ENCODE measurements at regions not wholly inside any gene's neighbourhood (a gene's known extent, or its start where the extent isn't known, plus 50 kb on each side); places are given as distances from the start of the nearest gene placed in this dataset.

- TF ChIP-seq, protein P1, sequence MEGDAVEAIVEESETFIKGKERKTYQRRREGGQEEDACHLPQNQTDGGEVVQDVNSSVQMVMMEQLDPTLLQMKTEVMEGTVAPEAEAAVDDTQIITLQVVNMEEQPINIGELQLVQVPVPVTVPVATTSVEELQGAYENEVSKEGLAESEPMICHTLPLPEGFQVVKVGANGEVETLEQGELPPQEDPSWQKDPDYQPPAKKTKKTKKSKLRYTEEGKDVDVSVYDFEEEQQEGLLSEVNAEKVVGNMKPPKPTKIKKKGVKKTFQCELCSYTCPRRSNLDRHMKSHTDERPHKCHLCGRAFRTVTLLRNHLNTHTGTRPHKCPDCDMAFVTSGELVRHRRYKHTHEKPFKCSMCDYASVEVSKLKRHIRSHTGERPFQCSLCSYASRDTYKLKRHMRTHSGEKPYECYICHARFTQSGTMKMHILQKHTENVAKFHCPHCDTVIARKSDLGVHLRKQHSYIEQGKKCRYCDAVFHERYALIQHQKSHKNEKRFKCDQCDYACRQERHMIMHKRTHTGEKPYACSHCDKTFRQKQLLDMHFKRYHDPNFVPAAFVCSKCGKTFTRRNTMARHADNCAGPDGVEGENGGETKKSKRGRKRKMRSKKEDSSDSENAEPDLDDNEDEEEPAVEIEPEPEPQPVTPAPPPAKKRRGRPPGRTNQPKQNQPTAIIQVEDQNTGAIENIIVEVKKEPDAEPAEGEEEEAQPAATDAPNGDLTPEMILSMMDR (conservative IDR thresholded peaks at IDR 0.05): no peak
- H3K4me3 ChIP-seq (ENCODE audit: low read length): no peak overlapping the region
- WGBS, 2 experiments (ENCODE audit: insufficient coverage in 1 of 2, insufficient read length in 1 of 2): 92 to 100% methylated on average over 7 to 8 of the region's 8 CpGs
- no peak overlapping the region for H3K4me3 Mint-ChIP-seq
- no peak overlapping the region for H3K27ac ChIP-seq (ENCODE audit: low read depth, low read length)
- H3K4me1 Mint-ChIP-seq: no peaks in the 10 kb centered on the region
- H3K27ac Mint-ChIP-seq: no peak overlapping the region
- peaks cover 5% of the 10 kb centered on the region for H3K9me3 ChIP-seq (ENCODE audit: control insufficient read depth, low read length)
- no peaks in the 10 kb centered on the region for H3K36me3 Mint-ChIP-seq (ENCODE audit: low read depth)
- peaks cover 2% of the 10 kb centered on the region for H3K9me3 Mint-ChIP-seq
- no peaks in the 10 kb centered on the region for H3K4me1 ChIP-seq (ENCODE audit: control insufficient read depth, insufficient read depth, low read length)
- no peaks in the 10 kb centered on the region for H3K36me3 ChIP-seq (ENCODE audit: control insufficient read depth, insufficient read depth, low read length)
- no peak for DNase-seq
- H3K27me3 ChIP-seq (ENCODE audit: control insufficient read depth, insufficient read depth, low read length, poor library complexity, severe bottlenecking): no peaks in the 10 kb centered on the region
- H3K27me3 Mint-ChIP-seq (ENCODE audit: insufficient read depth): no peaks in the 10 kb centered on the region
- no peak overlapping the region for H3K9ac ChIP-seq (ENCODE audit: extremely low read depth, low read length, poor library complexity, severe bottlenecking)
These were observed 198.1 kb downstream of the MMUT start for GRCh38 chr6:49264909-49265308.

DNA sequence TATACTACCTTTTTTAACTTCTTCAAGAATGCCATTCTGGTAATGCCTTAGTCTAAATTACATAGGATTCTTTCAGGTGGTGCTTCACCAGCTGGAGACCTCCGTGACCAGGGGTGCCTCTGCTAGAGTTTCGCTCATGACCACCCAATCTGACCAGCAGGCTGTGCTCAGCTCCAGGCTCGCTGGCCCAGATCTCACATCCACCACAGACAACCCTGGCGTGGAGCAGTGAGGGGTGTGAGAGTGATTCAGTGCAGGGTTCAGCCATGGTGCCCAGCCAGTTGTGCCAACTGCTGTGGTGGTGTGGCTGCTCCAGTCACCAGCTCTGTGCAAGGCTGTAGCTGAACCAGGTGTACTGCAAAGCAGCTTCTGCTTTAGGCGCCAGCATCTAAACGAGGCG lies 198.6 kb downstream of the MMUT start:
- Mint-ChIP-seq H3K27ac (no peak overlapping the region), H3K4me1 (no peaks in the 10 kb centered on the region), H3K9me3 (peaks cover 2% of the 10 kb centered on the region), H3K27me3 (ENCODE audit: insufficient read depth) (no peaks in the 10 kb centered on the region), H3K4me3 (no peak overlapping the region), H3K36me3 (ENCODE audit: low read depth) (no peaks in the 10 kb centered on the region)
- no peak overlapping the region for H3K4me3 ChIP-seq (ENCODE audit: low read length)
- 80 to 100% methylated on average over 1 to 7 of the region's 7 CpGs for WGBS, 2 experiments (ENCODE audit: insufficient coverage in 1 of 2, insufficient read length in 1 of 2)
- no peaks in the 10 kb centered on the region for H3K36me3 ChIP-seq (ENCODE audit: control insufficient read depth, insufficient read depth, low read length)
- H3K4me1 ChIP-seq (ENCODE audit: control insufficient read depth, insufficient read depth, low read length): no peaks in the 10 kb centered on the region
- DNase-seq: no peak
- no peak overlapping the region for H3K27ac ChIP-seq (ENCODE audit: low read depth, low read length)
- no peak overlapping the region for H3K9ac ChIP-seq (ENCODE audit: extremely low read depth, low read length, poor library complexity, severe bottlenecking)
- H3K9me3 ChIP-seq (ENCODE audit: control insufficient read depth, low read length): peaks cover 5% of the 10 kb centered on the region
- TF ChIP-seq, protein P1 (conservative IDR thresholded peaks at IDR 0.05): no peak
- H3K27me3 ChIP-seq (ENCODE audit: control insufficient read depth, insufficient read depth, low read length, poor library complexity, severe bottlenecking): no peaks in the 10 kb centered on the region

- Histone ChIP-seq H3K27me3 (ENCODE audit: control insufficient read depth, insufficient read depth, low read length, poor library complexity, severe bottlenecking) (no peaks in the 10 kb centered on the region), H3K4me1 (ENCODE audit: control insufficient read depth, insufficient read depth, low read length) (no peaks in the 10 kb centered on the region), H3K36me3 (ENCODE audit: control insufficient read depth, insufficient read depth, low read length) (no peaks in the 10 kb centered on the region), H3K4me3 (ENCODE audit: low read length) (no peak overlapping the region), H3K9ac (ENCODE audit: extremely low read depth, low read length, poor library complexity, severe bottlenecking) (no peak overlapping the region), H3K27ac (ENCODE audit: low read depth, low read length) (no peak overlapping the region), H3K9me3 (ENCODE audit: control insufficient read depth, low read length) (no peaks in the 10 kb centered on the region)
- no peaks in the 10 kb centered on the region for H3K9me3 Mint-ChIP-seq
- H3K4me1 Mint-ChIP-seq: peaks cover 14% of the 10 kb centered on the region
- TF ChIP-seq, protein P1 (conservative IDR thresholded peaks at IDR 0.05): no peak
- 41 to 71% methylated on average over 1 to 3 of the region's 3 CpGs for WGBS, 2 experiments (ENCODE audit: insufficient coverage in 1 of 2, insufficient read length in 1 of 2)
- no peaks in the 10 kb centered on the region for H3K27me3 Mint-ChIP-seq (ENCODE audit: insufficient read depth)
- no peaks in the 10 kb centered on the region for H3K36me3 Mint-ChIP-seq (ENCODE audit: low read depth)
- H3K4me3 Mint-ChIP-seq: no peak overlapping the region
- peak; percentile 56 for DNase-seq
- H3K27ac Mint-ChIP-seq: no peak overlapping the region
These were observed 205.5 kb downstream of the MMUT start for GRCh38 chr6:49257549-49257948.

All from endodermal cell (in vitro differentiated cells).